Fibroblast of skin of back (primary cell): ENCODE measurements at regions not wholly inside any gene's neighbourhood (a gene's known extent, or its start where the extent isn't known, plus 50 kb on each side); places are given as distances from the start of the nearest gene placed in this dataset.
"Not testable (repeated sequence)": the region's sequence is repeated elsewhere in the genome, so short reads cannot be mapped to it uniquely, and the experiment has no call there.

Experiments used
- DNase-seq: peaks from one replicate; pipeline ENCODE4 v3.0.0-alpha.2; 2013

GRCh38 chr4:99763635-99764101 lies 53.0 kb upstream of the DAPP1 start:
- DNase-seq, result peak; percentile 86

GRCh38 chr4:99762728-99763127 lies 53.9 kb upstream of the DAPP1 start:
- no peak for DNase-seq

GRCh38 chr4:99759988-99760387 lies 56.6 kb upstream of the DAPP1 start:
- peak; percentile 23 for DNase-seq

- no peak for DNase-seq
Observed at GRCh38 chr4:99759346-99759984, 57.2 kb upstream of the DAPP1 start.

- DNase-seq, result peak; percentile 32
Observed at GRCh38 chr4:99755223-99755944, 61.2 kb upstream of the DAPP1 start.

- DNase-seq, result no peak
Observed at GRCh38 chr4:99754756-99755155, 61.9 kb upstream of the DAPP1 start.

- DNase-seq, result no peak
Observed at GRCh38 chr4:99753931-99754330, 62.7 kb upstream of the DAPP1 start.

- no peak for DNase-seq
Observed at GRCh38 chr4:99749445-99750391, 66.9 kb upstream of the DAPP1 start.

- DNase-seq, result no peak
Observed at GRCh38 chr4:99746443-99746842, 70.2 kb upstream of the DAPP1 start.

- no peak for DNase-seq
Observed at GRCh38 chr4:99736846-99737245, 79.2 kb upstream of the C4orf54 start.

- no peak for DNase-seq
Observed at GRCh38 chr4:99735822-99736221, 78.2 kb upstream of the C4orf54 start.

- DNase-seq, result no peak
Observed at GRCh38 chr4:99734583-99735322, 77.1 kb upstream of the C4orf54 start.

- not testable (repeated sequence) for DNase-seq
Observed at GRCh38 chr4:99733455-99733854, 75.8 kb upstream of the C4orf54 start.

- DNase-seq, result no peak
Observed at GRCh38 chr4:99729186-99729585, 71.6 kb upstream of the C4orf54 start.

- no peak for DNase-seq
Observed at GRCh38 chr4:99724067-99724466, 66.4 kb upstream of the C4orf54 start.

- DNase-seq, result peak; percentile 20
Observed at GRCh38 chr4:99723612-99724011, 66.0 kb upstream of the C4orf54 start.

- DNase-seq, result no peak
Observed at GRCh38 chr4:99722725-99723124, 65.1 kb upstream of the C4orf54 start.

- DNase-seq, result no peak
Observed at GRCh38 chr4:99722006-99722405, 64.4 kb upstream of the C4orf54 start.

GRCh38 chr4:99720206-99720605 lies 62.6 kb upstream of the C4orf54 start:
- no peak for DNase-seq

- DNase-seq, result no peak
Observed at GRCh38 chr4:99716996-99717395, 59.4 kb upstream of the C4orf54 start.

GRCh38 chr4:99715286-99715685 lies 57.7 kb upstream of the C4orf54 start:
- no peak for DNase-seq

- DNase-seq, result no peak
Observed at GRCh38 chr4:99714179-99714578, 56.6 kb upstream of the C4orf54 start.
